Cardiac fibroblast (primary cell): ENCODE measurements at regions not wholly inside any gene's neighbourhood (a gene's known extent, or its start where the extent isn't known, plus 50 kb on each side); places are given as distances from the start of the nearest gene placed in this dataset.

Source experiments
- DNase-seq, 2 donors: peaks; one replicate each; pipeline versions ENCODE4 v3.0.0 to v3.0.0-alpha.2; 2010; ENCODE audit warnings: low read depth in 2 of 2
- H3K4me3 ChIP-seq, 2 donors: replicated peaks in 1 of 2; 1 replicate in 1 of 2; 2 replicates in 1 of 2; pipeline ENCODE4 v1.5.1; 2011; ENCODE audit warnings: low read depth in 2 of 2, low read length in 2 of 2, mild to moderate bottlenecking in 2 of 2, moderate library complexity in 1 of 2
- TF ChIP-seq, protein P1 (sequence below): IDR thresholded peaks from one replicate; pipeline ENCODE4 v1.5.1; 2011; ENCODE audit warnings: low read depth, mild to moderate bottlenecking, low read length, inconsistent platforms

DNA sequence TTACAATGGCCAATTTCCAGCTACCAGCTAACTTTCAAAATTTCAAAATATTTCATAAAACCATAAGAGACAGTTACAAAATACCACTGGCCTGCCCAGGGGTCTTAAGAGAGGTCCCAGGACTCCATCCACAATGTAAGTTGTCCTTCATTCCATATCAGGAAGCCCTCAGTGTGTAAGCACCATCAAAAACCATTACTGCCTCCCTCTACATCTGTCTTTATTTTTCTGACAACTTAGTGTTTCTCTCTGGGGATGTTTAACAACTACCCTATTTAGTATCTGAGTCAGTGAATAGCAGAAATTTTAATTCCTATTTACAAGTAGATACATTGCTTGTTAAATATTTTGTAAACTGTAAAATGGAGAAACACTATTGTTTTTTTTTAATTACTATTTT, 339.3 kb upstream of the ADAMTS5 start:
- DNase-seq, result no peak
- no peak overlapping the region for H3K4me3 ChIP-seq
- TF ChIP-seq, protein P1, sequence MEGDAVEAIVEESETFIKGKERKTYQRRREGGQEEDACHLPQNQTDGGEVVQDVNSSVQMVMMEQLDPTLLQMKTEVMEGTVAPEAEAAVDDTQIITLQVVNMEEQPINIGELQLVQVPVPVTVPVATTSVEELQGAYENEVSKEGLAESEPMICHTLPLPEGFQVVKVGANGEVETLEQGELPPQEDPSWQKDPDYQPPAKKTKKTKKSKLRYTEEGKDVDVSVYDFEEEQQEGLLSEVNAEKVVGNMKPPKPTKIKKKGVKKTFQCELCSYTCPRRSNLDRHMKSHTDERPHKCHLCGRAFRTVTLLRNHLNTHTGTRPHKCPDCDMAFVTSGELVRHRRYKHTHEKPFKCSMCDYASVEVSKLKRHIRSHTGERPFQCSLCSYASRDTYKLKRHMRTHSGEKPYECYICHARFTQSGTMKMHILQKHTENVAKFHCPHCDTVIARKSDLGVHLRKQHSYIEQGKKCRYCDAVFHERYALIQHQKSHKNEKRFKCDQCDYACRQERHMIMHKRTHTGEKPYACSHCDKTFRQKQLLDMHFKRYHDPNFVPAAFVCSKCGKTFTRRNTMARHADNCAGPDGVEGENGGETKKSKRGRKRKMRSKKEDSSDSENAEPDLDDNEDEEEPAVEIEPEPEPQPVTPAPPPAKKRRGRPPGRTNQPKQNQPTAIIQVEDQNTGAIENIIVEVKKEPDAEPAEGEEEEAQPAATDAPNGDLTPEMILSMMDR, result no peak

DNA sequence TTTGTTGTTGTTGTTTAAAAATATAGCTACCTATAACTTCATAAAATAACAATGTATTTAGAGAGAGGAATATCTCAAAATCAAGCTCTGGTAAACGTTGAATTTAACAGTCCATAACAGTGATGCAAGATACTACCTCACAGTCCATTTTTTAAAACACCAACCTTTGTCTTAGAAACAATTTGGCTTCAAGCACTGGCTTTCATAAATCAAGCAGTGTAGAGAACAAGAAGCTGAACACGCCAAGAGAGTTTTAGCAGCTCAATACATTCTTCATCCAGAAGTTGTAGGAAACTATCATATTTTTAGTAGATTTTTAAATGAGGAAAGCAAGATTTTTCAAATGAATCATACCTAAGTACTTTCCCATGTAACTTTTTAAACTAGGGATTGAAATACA, 334.3 kb upstream of the ADAMTS5 start:
- H3K4me3 ChIP-seq, result no peak overlapping the region
- DNase-seq, result no peak
- TF ChIP-seq, protein P1, result no peak

DNA sequence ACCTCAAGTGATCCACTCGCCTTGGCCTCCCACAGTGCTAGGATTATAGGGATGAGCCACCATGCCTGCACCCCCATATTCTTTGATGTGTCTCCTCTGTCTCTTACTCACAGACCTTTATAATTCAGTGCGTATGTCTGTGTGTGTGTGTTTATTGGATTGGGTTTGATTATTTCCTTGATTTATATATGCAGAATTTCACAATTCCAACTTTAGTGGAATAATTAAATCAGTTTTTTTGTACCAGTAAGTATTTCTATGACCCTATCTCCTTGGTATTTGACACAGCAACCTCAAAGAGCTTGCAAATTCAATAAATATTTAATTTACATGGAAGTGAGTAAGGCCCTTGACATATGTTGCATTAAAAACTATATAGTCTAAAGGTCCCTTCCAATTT, 333.9 kb upstream of the ADAMTS5 start:
- TF ChIP-seq, protein P1, result no peak
- H3K4me3 ChIP-seq, result no peak overlapping the region
- peak in 1 of 2 donors; percentile 33 for DNase-seq

DNA sequence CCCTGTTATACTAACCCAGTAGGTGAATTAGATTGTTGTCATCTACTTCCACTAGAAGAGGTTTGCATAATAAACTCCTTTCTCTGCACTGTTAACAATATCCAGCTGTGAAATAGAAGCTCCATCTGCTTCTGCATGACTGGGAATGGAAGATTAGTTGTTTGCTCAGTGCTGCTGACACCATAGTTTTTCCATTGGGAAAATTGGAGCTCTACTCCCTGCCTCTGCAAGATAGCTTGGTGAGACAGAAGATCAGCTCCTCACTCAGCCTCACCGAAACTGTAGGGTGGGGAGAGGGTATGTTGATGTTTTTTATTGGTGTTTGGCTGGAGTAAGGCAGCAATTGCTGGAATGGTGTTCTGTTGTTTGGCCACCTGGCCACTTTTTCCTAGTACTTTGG, 331.6 kb upstream of the ADAMTS5 start:
- no peak overlapping the region for H3K4me3 ChIP-seq
- DNase-seq, result no peak
- TF ChIP-seq, protein P1, result no peak

DNA sequence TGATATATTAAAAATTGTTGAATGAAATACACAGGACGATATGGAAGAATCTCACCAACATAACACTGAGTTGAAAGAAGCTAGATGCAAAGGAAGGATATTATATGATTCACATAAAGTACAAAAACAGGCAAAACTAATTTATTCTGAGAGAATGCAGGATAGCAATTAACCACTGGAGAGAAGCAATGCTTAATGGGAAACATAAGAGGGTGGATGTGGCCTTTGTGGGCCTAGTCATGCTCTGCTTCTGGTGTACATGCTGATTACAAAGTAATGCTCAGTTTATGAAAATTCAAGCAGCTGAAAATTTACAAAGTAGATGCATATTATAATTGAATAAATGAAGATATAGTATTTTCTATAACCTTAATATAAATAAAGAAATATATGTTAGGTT, 326.4 kb upstream of the ADAMTS5 start:
- TF ChIP-seq, protein P1, result no peak
- DNase-seq, result no peak
- H3K4me3 ChIP-seq, result no peak overlapping the region

DNA sequence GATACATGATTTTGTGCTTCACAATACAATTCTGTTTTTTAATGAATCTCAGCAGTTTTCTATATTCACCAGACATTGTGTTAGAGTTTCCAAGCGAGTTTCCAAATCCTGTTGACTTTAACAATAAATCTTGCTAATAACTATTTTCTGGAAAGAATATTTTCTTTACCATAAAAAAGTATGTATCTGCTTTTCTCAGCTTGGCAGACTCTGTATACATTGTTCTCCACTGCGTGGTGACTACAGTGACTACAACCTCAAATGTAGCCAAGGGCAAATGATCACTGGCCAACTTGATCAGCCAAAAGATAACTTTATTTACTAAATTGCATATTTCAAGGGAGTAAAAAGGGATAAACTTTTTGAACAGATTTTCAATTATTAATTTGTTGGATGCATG, 325.9 kb upstream of the ADAMTS5 start:
- no peak overlapping the region for H3K4me3 ChIP-seq
- no peak for DNase-seq
- TF ChIP-seq, protein P1, result no peak

DNA sequence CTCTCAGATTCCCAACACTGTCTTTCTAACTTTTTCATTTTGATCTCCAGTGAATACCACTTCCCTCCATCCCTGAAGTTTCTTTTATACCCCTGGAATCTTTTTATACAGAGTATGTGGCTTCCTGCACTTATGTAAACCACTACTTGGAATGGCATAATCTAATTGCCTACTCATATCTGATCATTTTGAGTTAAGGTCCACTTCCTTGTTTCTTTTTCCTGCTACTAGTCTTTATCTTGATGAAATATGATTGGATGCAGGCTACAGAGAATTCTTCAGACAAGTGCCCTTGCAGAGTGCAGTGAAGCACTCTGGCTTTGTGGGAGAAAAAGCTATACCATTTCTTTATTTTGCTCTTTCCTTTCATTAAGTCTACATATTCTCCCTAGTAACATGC, 325.3 kb upstream of the ADAMTS5 start:
- H3K4me3 ChIP-seq, result no peak overlapping the region
- no peak for DNase-seq
- TF ChIP-seq, protein P1, result no peak
